Central memory CD8-positive, alpha-beta T cell (primary cell): ENCODE measurements at regions not wholly inside any gene's neighbourhood (a gene's known extent, or its start where the extent isn't known, plus 50 kb on each side); places are given as distances from the start of the nearest gene placed in this dataset.
"Not testable (repeated sequence)": the region's sequence is repeated elsewhere in the genome, so short reads cannot be mapped to it uniquely, and the experiment has no call there.

Experiments used
- ATAC-seq: fragments of 150-1000 bp; cut with Tn5 transposase; replicated peaks from 2 replicates; pipeline ENCODE4 v1.10.0; 2022; ENCODE audit warnings: mild to moderate bottlenecking, moderate FRiP score, moderate number of reproducible peaks; ENCODE audit not compliant: poor library complexity, severe bottlenecking; ENCODE audit errors: extremely low read depth
- DNase-seq, 2 donors: peaks; one replicate each; pipeline ENCODE4 v3.0.0; 2021; ENCODE audit warnings: low spot score in 2 of 2
- H3K27ac Mint-ChIP-seq: one replicate; pipeline ENCODE4 v1.8.0; 2022; ENCODE audit warnings: low read depth, mild to moderate bottlenecking, moderate library complexity, mixed read lengths
- H3K27me3 Mint-ChIP-seq: one replicate; pipeline ENCODE4 v1.8.0; 2022; ENCODE audit warnings: mixed read lengths
- H3K36me3 Mint-ChIP-seq: one replicate; pipeline ENCODE4 v1.8.0; 2022; ENCODE audit warnings: mild to moderate bottlenecking, moderate library complexity, mixed read lengths; ENCODE audit not compliant: insufficient read depth
- H3K4me1 Mint-ChIP-seq: one replicate; pipeline ENCODE4 v1.8.0; 2022; ENCODE audit warnings: mixed read lengths
- H3K4me3 Mint-ChIP-seq: one replicate; pipeline ENCODE4 v1.8.0; 2022; ENCODE audit warnings: mild to moderate bottlenecking, moderate library complexity, mixed read lengths
- H3K9me3 Mint-ChIP-seq: one replicate; pipeline ENCODE4 v1.8.0; 2022; ENCODE audit warnings: mixed read lengths

GRCh38 chr5:99019812-99020697 is 91.2 kb upstream of the CHD1 start:
- Mint-ChIP-seq H3K4me1 (peaks cover 4% of the 10 kb centered on the region), H3K27me3 (no peaks in the 10 kb centered on the region), H3K36me3 (no peaks in the 10 kb centered on the region), H3K4me3 (no peak overlapping the region), H3K9me3 (no peaks in the 10 kb centered on the region), H3K27ac (peak overlapping the region; percentile 1)
- ATAC-seq, result no peak
- DNase-seq, result no peak

- Mint-ChIP-seq H3K27ac (peak overlapping the region; percentile 1), H3K9me3 (no peaks in the 10 kb centered on the region), H3K36me3 (no peaks in the 10 kb centered on the region), H3K4me1 (peaks cover 4% of the 10 kb centered on the region), H3K4me3 (no peak overlapping the region), H3K27me3 (no peaks in the 10 kb centered on the region)
- ATAC-seq (no peak), DNase-seq (no peak)
Measured at GRCh38 chr5:99019254-99019653, 90.4 kb upstream of the CHD1 start.

GRCh38 chr5:99010294-99010693 is 81.5 kb upstream of the CHD1 start:
- ATAC-seq, result no peak
- peaks cover 3% of the 10 kb centered on the region for H3K4me1 Mint-ChIP-seq
- no peak overlapping the region for H3K27ac Mint-ChIP-seq
- no peaks in the 10 kb centered on the region for H3K9me3 Mint-ChIP-seq
- DNase-seq, result no peak
- no peaks in the 10 kb centered on the region for H3K36me3 Mint-ChIP-seq
- no peaks in the 10 kb centered on the region for H3K27me3 Mint-ChIP-seq
- H3K4me3 Mint-ChIP-seq, result no peak overlapping the region

GRCh38 chr5:99008009-99008408 is 79.2 kb upstream of the CHD1 start:
- DNase-seq, H3K4me3 Mint-ChIP-seq, H3K9me3 Mint-ChIP-seq, ATAC-seq, H3K27me3 Mint-ChIP-seq, H3K36me3 Mint-ChIP-seq, H3K4me1 Mint-ChIP-seq, H3K27ac Mint-ChIP-seq: not testable (repeated sequence)

- no peak overlapping the region for H3K4me3 Mint-ChIP-seq
- ATAC-seq (no peak), DNase-seq (no peak)
- peak overlapping the region; percentile 53 for H3K27ac Mint-ChIP-seq
- H3K27me3 Mint-ChIP-seq, result no peaks in the 10 kb centered on the region
- H3K36me3 Mint-ChIP-seq, result peaks cover 2% of the 10 kb centered on the region
- no peaks in the 10 kb centered on the region for H3K9me3 Mint-ChIP-seq
- peaks cover 17% of the 10 kb centered on the region for H3K4me1 Mint-ChIP-seq
Measured at GRCh38 chr5:99005506-99005905, 76.7 kb upstream of the CHD1 start.

GRCh38 chr5:99004960-99005359 is 76.2 kb upstream of the CHD1 start:
- H3K4me3 Mint-ChIP-seq, result no peak overlapping the region
- H3K36me3 Mint-ChIP-seq, result peaks cover 2% of the 10 kb centered on the region
- H3K27me3 Mint-ChIP-seq, result no peaks in the 10 kb centered on the region
- no peak for DNase-seq
- H3K4me1 Mint-ChIP-seq, result peaks cover 17% of the 10 kb centered on the region
- peak overlapping the region; percentile 53 for H3K27ac Mint-ChIP-seq
- peak; percentile 91 for ATAC-seq
- no peaks in the 10 kb centered on the region for H3K9me3 Mint-ChIP-seq

- Mint-ChIP-seq H3K4me3 (no peak overlapping the region), H3K27me3 (no peaks in the 10 kb centered on the region), H3K4me1 (peaks cover 17% of the 10 kb centered on the region), H3K36me3 (peaks cover 2% of the 10 kb centered on the region), H3K27ac (peak overlapping the region; percentile 10), H3K9me3 (no peaks in the 10 kb centered on the region)
- DNase-seq, result no peak
- no peak for ATAC-seq
Measured at GRCh38 chr5:99000876-99001275, 72.1 kb upstream of the CHD1 start.

GRCh38 chr5:99000221-99000620 is 71.4 kb upstream of the CHD1 start:
- no peak for ATAC-seq
- Mint-ChIP-seq H3K27me3 (no peaks in the 10 kb centered on the region), H3K9me3 (no peaks in the 10 kb centered on the region), H3K4me3 (no peak overlapping the region), H3K36me3 (peaks cover 2% of the 10 kb centered on the region), H3K4me1 (peaks cover 13% of the 10 kb centered on the region), H3K27ac (no peak overlapping the region)
- no peak for DNase-seq

- ATAC-seq, result no peak
- Mint-ChIP-seq H3K9me3 (no peaks in the 10 kb centered on the region), H3K4me1 (peaks cover 9% of the 10 kb centered on the region), H3K4me3 (no peak overlapping the region), H3K27ac (no peak overlapping the region), H3K27me3 (no peaks in the 10 kb centered on the region), H3K36me3 (no peaks in the 10 kb centered on the region)
- DNase-seq, result no peak
Measured at GRCh38 chr5:98999631-99000030, 70.8 kb upstream of the CHD1 start.

GRCh38 chr5:98997000-98997399 is 68.2 kb upstream of the CHD1 start:
- no peak for DNase-seq
- Mint-ChIP-seq H3K4me3 (no peak overlapping the region), H3K36me3 (peaks cover 1% of the 10 kb centered on the region), H3K9me3 (no peaks in the 10 kb centered on the region), H3K4me1 (peaks cover 9% of the 10 kb centered on the region), H3K27me3 (no peaks in the 10 kb centered on the region), H3K27ac (no peak overlapping the region)
- ATAC-seq, result no peak

- Mint-ChIP-seq H3K27me3 (no peaks in the 10 kb centered on the region), H3K36me3 (peaks cover 1% of the 10 kb centered on the region), H3K9me3 (no peaks in the 10 kb centered on the region), H3K4me1 (peaks cover 3% of the 10 kb centered on the region), H3K27ac (no peak overlapping the region), H3K4me3 (no peak overlapping the region)
- DNase-seq, result no peak
- no peak for ATAC-seq
Measured at GRCh38 chr5:98994611-98995010, 65.8 kb upstream of the CHD1 start.

GRCh38 chr5:98993512-98993911 is 64.7 kb upstream of the CHD1 start:
- Mint-ChIP-seq H3K27ac (no peak overlapping the region), H3K4me1 (peaks cover 6% of the 10 kb centered on the region), H3K27me3 (no peaks in the 10 kb centered on the region), H3K9me3 (no peaks in the 10 kb centered on the region), H3K36me3 (peaks cover 1% of the 10 kb centered on the region), H3K4me3 (no peak overlapping the region)
- no peak for DNase-seq
- no peak for ATAC-seq

GRCh38 chr5:98992552-98992951 is 63.7 kb upstream of the CHD1 start:
- Mint-ChIP-seq H3K9me3 (no peaks in the 10 kb centered on the region), H3K36me3 (peaks cover 1% of the 10 kb centered on the region), H3K4me1 (peaks cover 6% of the 10 kb centered on the region), H3K27me3 (no peaks in the 10 kb centered on the region), H3K27ac (no peak overlapping the region), H3K4me3 (no peak overlapping the region)
- no peak for DNase-seq
- ATAC-seq, result no peak
